ENCODE measurements at regions not wholly inside any gene's neighbourhood (a gene's known extent, or its start where the extent isn't known, plus 50 kb on each side); places are given as distances from the start of the nearest gene placed in this dataset.

DNA sequence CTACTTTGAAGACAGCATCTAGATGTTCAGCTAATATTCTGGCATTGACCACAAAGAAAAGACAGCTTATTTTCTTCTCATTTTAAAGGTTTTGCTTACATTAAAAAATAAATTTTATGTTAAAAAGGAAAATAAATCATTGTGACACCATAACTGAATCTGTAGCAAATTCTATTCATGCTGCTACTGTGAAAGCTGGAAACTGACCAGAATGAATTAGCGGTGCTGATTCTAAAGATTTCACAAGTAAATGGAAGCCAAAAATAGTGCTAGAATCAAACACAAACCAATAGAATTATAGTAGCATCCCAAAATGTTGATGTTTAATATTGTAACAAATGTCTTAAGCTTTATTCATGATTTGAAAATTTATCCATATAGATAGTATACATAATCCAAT, 850.0 kb upstream of the FBXO33 start:
- Histone ChIP-seq H3K9me3 (no peaks in the 10 kb centered on the region), H3K4me3 (no peak overlapping the region), H3K27me3 (no peaks in the 10 kb centered on the region), H3K4me1 (no peaks in the 10 kb centered on the region), H3K27ac (no peak overlapping the region), H3K36me3 (replicated peaks in 1 of 2; ENCODE audit: insufficient read depth in 1 of 2, low read depth in 2 of 2) (no peaks in the 10 kb centered on the region)
- 86 to 94% methylated on average over 1 of the region's 1 CpG for whole genome bisulfite sequencing, 2 donors
- intact Hi-C loops (cut with DNase I), result no loop called here
- DNase-seq (no peak), ATAC-seq (no peak)
- TF ChIP-seq POLR2A (IDR thresholded peaks at IDR 0.05), result no peak
- TF ChIP-seq, protein P1, sequence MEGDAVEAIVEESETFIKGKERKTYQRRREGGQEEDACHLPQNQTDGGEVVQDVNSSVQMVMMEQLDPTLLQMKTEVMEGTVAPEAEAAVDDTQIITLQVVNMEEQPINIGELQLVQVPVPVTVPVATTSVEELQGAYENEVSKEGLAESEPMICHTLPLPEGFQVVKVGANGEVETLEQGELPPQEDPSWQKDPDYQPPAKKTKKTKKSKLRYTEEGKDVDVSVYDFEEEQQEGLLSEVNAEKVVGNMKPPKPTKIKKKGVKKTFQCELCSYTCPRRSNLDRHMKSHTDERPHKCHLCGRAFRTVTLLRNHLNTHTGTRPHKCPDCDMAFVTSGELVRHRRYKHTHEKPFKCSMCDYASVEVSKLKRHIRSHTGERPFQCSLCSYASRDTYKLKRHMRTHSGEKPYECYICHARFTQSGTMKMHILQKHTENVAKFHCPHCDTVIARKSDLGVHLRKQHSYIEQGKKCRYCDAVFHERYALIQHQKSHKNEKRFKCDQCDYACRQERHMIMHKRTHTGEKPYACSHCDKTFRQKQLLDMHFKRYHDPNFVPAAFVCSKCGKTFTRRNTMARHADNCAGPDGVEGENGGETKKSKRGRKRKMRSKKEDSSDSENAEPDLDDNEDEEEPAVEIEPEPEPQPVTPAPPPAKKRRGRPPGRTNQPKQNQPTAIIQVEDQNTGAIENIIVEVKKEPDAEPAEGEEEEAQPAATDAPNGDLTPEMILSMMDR (IDR thresholded peaks at IDR 0.05), result no peak

DNA sequence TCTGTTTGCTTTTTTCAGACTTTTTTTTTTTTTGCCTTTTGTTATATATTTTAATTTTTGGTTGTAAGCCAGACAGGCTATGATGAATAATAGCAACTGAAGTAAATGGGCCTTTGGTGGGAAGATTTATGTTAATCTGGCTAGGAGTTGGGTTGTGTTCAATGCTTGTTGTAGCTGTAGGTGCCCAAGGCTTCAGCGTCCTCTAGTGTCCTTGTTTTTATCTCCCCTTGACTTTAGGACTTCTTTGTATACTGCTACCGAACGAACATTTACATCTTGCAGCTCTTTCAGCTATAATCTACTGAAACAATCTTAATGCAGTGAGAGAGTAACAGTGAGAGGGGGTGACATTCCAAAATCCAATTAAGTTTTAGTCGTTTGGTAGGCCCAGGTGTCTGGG, 848.4 kb upstream of the FBXO33 start:
- no peak for DNase-seq
- H3K4me3 ChIP-seq, result no peak overlapping the region
- no peak for TF ChIP-seq POLR2A (IDR thresholded peaks at IDR 0.05)
- TF ChIP-seq, protein P1 (IDR thresholded peaks at IDR 0.05), result no peak
- no peaks in the 10 kb centered on the region for H3K36me3 ChIP-seq (replicated peaks in 1 of 2; ENCODE audit: insufficient read depth in 1 of 2, low read depth in 2 of 2)
- no peaks in the 10 kb centered on the region for H3K4me1 ChIP-seq
- no peaks in the 10 kb centered on the region for H3K9me3 ChIP-seq
- H3K27ac ChIP-seq, result no peak overlapping the region
- 50 to 51% methylated on average over 4 of the region's 4 CpGs for WGBS, 2 donors
- intact Hi-C loops (cut with DNase I), result no loop called here
- no peaks in the 10 kb centered on the region for H3K27me3 ChIP-seq
- ATAC-seq, result no peak

DNA sequence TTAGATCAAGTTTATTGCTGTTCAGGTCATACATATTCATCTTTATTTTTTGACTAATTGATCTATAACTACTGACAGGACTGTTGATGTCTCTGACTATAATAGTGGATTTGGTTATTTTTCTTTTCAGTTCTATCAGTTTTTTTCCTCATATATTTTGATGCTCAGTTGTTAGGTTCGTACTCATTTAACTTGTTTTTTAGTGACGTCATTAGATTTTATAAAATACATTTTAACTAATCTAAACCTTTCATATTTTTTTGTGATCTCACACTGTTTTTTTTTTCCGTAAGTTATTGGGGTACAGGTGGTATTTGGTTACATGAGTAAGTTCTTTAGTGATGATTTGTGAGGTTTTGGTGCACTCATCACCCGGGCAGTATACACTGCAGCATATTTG, 841.2 kb upstream of the FBXO33 start:
- no peaks in the 10 kb centered on the region for H3K36me3 ChIP-seq (replicated peaks in 1 of 2; ENCODE audit: insufficient read depth in 1 of 2, low read depth in 2 of 2)
- TF ChIP-seq, protein P1 (IDR thresholded peaks at IDR 0.05), result no peak
- no peak for TF ChIP-seq POLR2A (IDR thresholded peaks at IDR 0.05)
- intact Hi-C loops (cut with DNase I), result no loop called here
- H3K4me1 ChIP-seq, result no peaks in the 10 kb centered on the region
- WGBS, 2 donors, result 62 to 65% methylated on average over 4 of the region's 4 CpGs
- no peak overlapping the region for H3K27ac ChIP-seq
- DNase-seq (no peak), ATAC-seq (no peak)
- no peak overlapping the region for H3K4me3 ChIP-seq
- H3K9me3 ChIP-seq, result no peaks in the 10 kb centered on the region
- no peaks in the 10 kb centered on the region for H3K27me3 ChIP-seq

DNA sequence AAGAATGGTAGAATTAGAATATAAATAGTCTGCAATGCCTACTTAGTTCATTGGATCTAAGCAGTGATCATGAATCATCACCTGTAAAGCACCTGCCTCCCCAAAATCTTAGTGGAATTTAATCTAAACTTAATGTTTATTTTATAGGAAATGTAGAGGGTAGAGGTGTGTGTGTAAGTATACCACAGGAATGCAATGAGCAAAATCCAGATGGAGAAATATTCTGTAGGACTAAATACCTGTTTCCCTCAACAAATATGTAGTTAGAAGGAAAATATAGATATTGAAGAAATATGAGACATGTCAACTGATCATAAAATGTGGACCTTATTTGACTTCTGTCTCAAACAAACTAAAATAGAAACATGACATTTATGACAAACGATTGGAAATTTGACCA, 839.2 kb upstream of the FBXO33 start:
- TF ChIP-seq, protein P1 (IDR thresholded peaks at IDR 0.05), result no peak
- no peak for TF ChIP-seq POLR2A (IDR thresholded peaks at IDR 0.05)
- H3K9me3 ChIP-seq, result no peaks in the 10 kb centered on the region
- H3K4me3 ChIP-seq, result no peak overlapping the region
- H3K27ac ChIP-seq, result no peak overlapping the region
- intact Hi-C loops (cut with DNase I), result no loop called here
- ATAC-seq (no peak), DNase-seq (no peak)
- no peaks in the 10 kb centered on the region for H3K36me3 ChIP-seq (replicated peaks in 1 of 2; ENCODE audit: insufficient read depth in 1 of 2, low read depth in 2 of 2)
- no peaks in the 10 kb centered on the region for H3K27me3 ChIP-seq
- 38 to 41% methylated on average over 1 of the region's 1 CpG for WGBS, 2 donors
- no peaks in the 10 kb centered on the region for H3K4me1 ChIP-seq

DNA sequence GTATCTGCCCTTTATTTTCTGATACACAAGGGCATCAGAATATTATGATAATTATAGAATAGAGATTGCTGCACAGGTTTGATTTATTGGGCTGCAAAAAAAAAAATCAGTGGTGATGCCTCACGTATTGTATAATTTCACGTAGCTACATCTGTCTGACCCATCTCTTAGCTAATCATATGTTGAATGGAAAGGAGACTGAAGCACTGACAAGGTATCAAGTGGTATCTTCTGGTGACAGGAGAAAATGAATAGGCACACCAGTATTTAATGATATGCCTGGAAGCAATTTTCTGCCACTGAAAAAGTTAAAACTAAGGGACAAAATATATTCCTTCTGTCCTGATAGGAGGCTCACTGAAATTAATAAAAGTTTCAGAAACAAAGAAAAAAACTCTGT, 837.2 kb upstream of the FBXO33 start:
- Histone ChIP-seq H3K36me3 (replicated peaks in 1 of 2; ENCODE audit: insufficient read depth in 1 of 2, low read depth in 2 of 2) (no peaks in the 10 kb centered on the region), H3K9me3 (no peaks in the 10 kb centered on the region), H3K4me3 (no peak overlapping the region), H3K27ac (no peak overlapping the region), H3K27me3 (no peaks in the 10 kb centered on the region), H3K4me1 (no peaks in the 10 kb centered on the region)
- intact Hi-C loops (cut with DNase I), result no loop called here
- ATAC-seq, result no peak
- 64 to 76% methylated on average over 2 of the region's 2 CpGs for WGBS, 2 donors
- no peak for DNase-seq
- TF ChIP-seq POLR2A (IDR thresholded peaks at IDR 0.05), result no peak
- TF ChIP-seq, protein P1 (IDR thresholded peaks at IDR 0.05), result no peak
